A673 (cell line): ENCODE measurements at regions not wholly inside any gene's neighbourhood (a gene's known extent, or its start where the extent isn't known, plus 50 kb on each side); places are given as distances from the start of the nearest gene placed in this dataset.

Source experiments
- BruUV-seq: library from RNA; stranded (reverse); fragments of 400-500 nt; replicated peaks from 2 replicates; lab custom pipeline; 2021; lab: Mats Ljungman, UMichigan
- CTCF ChIA-PET: fragments of 300-600 bp; sonication (Branson Sonifier 250); formaldehyde crosslinking; loops from one replicate; lab custom pipeline; 2022; ENCODE audit warnings: antibody characterized with exemption; lab: Charles Lee
- POLR2A ChIA-PET: fragments of 300-600 bp; sonication (Branson Sonifier 250); formaldehyde crosslinking; loops from one replicate; lab custom pipeline; 2022; ENCODE audit warnings: antibody characterized with exemption; ENCODE audit not compliant: low non-redundant PET; lab: Charles Lee
- DNase-seq: peaks from one replicate; pipeline ENCODE4 v3.0.0-alpha.2; 2015; ENCODE audit warnings: low spot score
- H3K27ac ChIP-seq: fragments of 200-600 bp; sonication (generic); 2 replicates; pipeline ENCODE4 v1.5.1; 2016; ENCODE audit warnings: mixed run types, low read depth, mild to moderate bottlenecking, mixed read lengths, antibody characterized with exemption, low read length; ENCODE audit not compliant: poor library complexity, severe bottlenecking
- H3K27me3 ChIP-seq: fragments of 200-600 bp; sonication (generic); replicated peaks from 2 replicates; pipeline ENCODE4 v1.6.1; 2017; ENCODE audit warnings: mixed run types, low read depth, mild to moderate bottlenecking, mixed read lengths, antibody characterized with exemption, low read length; ENCODE audit not compliant: insufficient read depth, poor library complexity
- H3K36me3 ChIP-seq: fragments of 200-600 bp; sonication (generic); 2 replicates; pipeline ENCODE4 v1.6.1; 2016; ENCODE audit warnings: mixed run types, mild to moderate bottlenecking, mixed read lengths, antibody characterized with exemption, low read length; ENCODE audit not compliant: insufficient read depth, poor library complexity, severe bottlenecking
- H3K4me1 ChIP-seq: fragments of 200-600 bp; sonication (generic); 2 replicates; pipeline ENCODE4 v1.6.1; 2017; ENCODE audit warnings: mixed run types, mild to moderate bottlenecking, mixed read lengths, antibody characterized with exemption, low read length; ENCODE audit not compliant: insufficient read depth, poor library complexity, severe bottlenecking
- H3K4me3 ChIP-seq: fragments of 200-600 bp; sonication (generic); 2 replicates; pipeline ENCODE4 v1.5.1; 2016; ENCODE audit warnings: low read depth, mixed run types, mild to moderate bottlenecking, mixed read lengths, low read length; ENCODE audit not compliant: poor library complexity, severe bottlenecking
- H3K9me3 ChIP-seq: fragments of 200-600 bp; sonication (generic); 2 replicates; pipeline ENCODE4 v1.6.1; 2016; ENCODE audit warnings: mixed run types, low read depth, mild to moderate bottlenecking, mixed read lengths, antibody characterized with exemption, low read length; ENCODE audit not compliant: poor library complexity, severe bottlenecking
- EZH2 ChIP-seq: fragments of 200-600 bp; sonication (generic); IDR thresholded peaks from 2 replicates; pipeline ENCODE4 v1.6.1; 2017; ENCODE audit warnings: borderline replicate concordance, low read depth, mild to moderate bottlenecking, mixed read lengths, antibody characterized with exemption, low read length; ENCODE audit not compliant: poor library complexity, severe bottlenecking
- intact Hi-C: fragments of 100-400 bp; cut with micrococcal nuclease; formaldehyde crosslinking; loops from one replicate; pipeline ENCODE4 v1.10.0; 2022; ENCODE audit not compliant: unreplicated experiment
- TF ChIP-seq, protein P1 (sequence below): fragments of 300-800, 200-600 bp; sonication (generic); conservative IDR thresholded peaks from 2 replicates; pipeline ENCODE4 v1.5.1; 2017; ENCODE audit warnings: low read depth, mild to moderate bottlenecking, antibody characterized with exemption, low read length, moderate library complexity, mixed read lengths

DNA sequence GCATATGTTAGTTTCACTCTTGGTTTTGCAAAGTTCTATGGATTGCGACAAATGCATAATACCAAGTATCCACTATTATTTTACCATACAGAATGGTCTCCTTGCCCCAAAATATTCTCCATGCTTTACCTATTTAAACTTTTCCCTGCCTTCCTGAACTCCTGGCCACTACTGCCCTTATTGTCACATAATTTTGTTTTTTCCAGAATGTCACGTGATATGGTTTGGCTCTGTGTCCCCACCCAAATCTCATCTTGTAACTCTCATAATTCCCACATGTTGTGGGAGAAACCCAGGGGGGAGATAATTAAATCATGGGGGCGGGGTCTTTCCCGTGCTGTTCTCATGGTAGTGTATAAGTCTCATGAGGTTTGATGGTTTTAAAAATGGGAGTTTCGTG is 760.0 kb downstream of the METTL4 start:
- Histone ChIP-seq H3K36me3 (no peaks in the 10 kb centered on the region), H3K27me3 (no peaks in the 10 kb centered on the region), H3K4me3 (no peak overlapping the region), H3K27ac (no peak overlapping the region), H3K9me3 (no peaks in the 10 kb centered on the region), H3K4me1 (no peaks in the 10 kb centered on the region)
- DNase-seq = no peak
- ChIA-PET CTCF (no interaction called here), POLR2A (no interaction called here)
- no peak for TF ChIP-seq EZH2
- TF ChIP-seq, protein P1, sequence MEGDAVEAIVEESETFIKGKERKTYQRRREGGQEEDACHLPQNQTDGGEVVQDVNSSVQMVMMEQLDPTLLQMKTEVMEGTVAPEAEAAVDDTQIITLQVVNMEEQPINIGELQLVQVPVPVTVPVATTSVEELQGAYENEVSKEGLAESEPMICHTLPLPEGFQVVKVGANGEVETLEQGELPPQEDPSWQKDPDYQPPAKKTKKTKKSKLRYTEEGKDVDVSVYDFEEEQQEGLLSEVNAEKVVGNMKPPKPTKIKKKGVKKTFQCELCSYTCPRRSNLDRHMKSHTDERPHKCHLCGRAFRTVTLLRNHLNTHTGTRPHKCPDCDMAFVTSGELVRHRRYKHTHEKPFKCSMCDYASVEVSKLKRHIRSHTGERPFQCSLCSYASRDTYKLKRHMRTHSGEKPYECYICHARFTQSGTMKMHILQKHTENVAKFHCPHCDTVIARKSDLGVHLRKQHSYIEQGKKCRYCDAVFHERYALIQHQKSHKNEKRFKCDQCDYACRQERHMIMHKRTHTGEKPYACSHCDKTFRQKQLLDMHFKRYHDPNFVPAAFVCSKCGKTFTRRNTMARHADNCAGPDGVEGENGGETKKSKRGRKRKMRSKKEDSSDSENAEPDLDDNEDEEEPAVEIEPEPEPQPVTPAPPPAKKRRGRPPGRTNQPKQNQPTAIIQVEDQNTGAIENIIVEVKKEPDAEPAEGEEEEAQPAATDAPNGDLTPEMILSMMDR = no peak
- no TSS peak for BruUV-seq
- intact Hi-C loops = no loop called here

- intact Hi-C loops = no loop called here
- no peaks in the 10 kb centered on the region for H3K4me1 ChIP-seq
- H3K27ac ChIP-seq = no peak overlapping the region
- TF ChIP-seq EZH2 = no peak
- TF ChIP-seq, protein P1 = no peak
- no peak overlapping the region for H3K4me3 ChIP-seq
- H3K36me3 ChIP-seq = no peaks in the 10 kb centered on the region
- POLR2A ChIA-PET = no interaction called here
- no peak for DNase-seq
- BruUV-seq = no TSS peak
- no peaks in the 10 kb centered on the region for H3K27me3 ChIP-seq
- CTCF ChIA-PET = no interaction called here
- H3K9me3 ChIP-seq = no peaks in the 10 kb centered on the region
These were observed 746.0 kb downstream of the METTL4 start for GRCh38 chr18:1825296-1825695.

DNA sequence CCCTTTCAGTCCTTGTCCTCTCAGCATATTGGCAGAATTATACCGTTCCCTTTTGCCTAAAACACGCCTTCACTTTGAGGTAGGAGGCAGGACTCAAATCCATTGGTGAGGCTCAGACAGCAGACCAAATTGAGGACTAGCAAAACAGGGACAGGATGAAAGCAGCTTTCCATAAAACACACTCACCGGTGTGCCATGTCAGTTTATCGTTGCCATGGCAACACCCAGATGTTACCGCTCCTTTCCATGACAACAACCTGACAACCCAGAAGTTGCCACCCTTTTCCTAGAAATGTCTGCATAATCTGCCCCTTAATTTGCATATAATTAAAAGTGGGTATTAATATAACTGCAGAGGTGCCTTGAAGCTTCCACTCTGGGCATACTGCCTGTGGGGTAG is 730.4 kb downstream of the METTL4 start:
- intact Hi-C loops = no loop called here
- BruUV-seq = no TSS peak
- CTCF ChIA-PET = no interaction called here

More for the DNA sequence above, 730.4 kb downstream of the METTL4 start:
- TF ChIP-seq, protein P1 = no peak
- no peak for TF ChIP-seq EZH2
- no peak overlapping the region for H3K4me3 ChIP-seq
- POLR2A ChIA-PET = no interaction called here
- H3K27ac ChIP-seq = no peak overlapping the region
- H3K9me3 ChIP-seq = no peaks in the 10 kb centered on the region
- DNase-seq = no peak
- H3K27me3 ChIP-seq = no peaks in the 10 kb centered on the region
- no peaks in the 10 kb centered on the region for H3K36me3 ChIP-seq
- H3K4me1 ChIP-seq = no peaks in the 10 kb centered on the region
